GM12878 (cell line): ENCODE measurements at regions not wholly inside any gene's neighbourhood (a gene's known extent, or its start where the extent isn't known, plus 50 kb on each side); places are given as distances from the start of the nearest gene placed in this dataset.

ENCODE experiments used
- ATAC-seq: fragments of 200-7000 bp; cut with Tn5 transposase; 3 replicates; pipeline ENCODE4 v1.9.1; 2020; ENCODE audit warnings: mild to moderate bottlenecking, moderate library complexity
- BruUV-seq: library from RNA; stranded (reverse); fragments of 400-500 nt; replicated peaks from 2 replicates; lab custom pipeline; 2021; lab: Mats Ljungman, UMichigan
- CTCF ChIA-PET: fragments of 300-600 bp; sonication (Branson Sonifier 250); formaldehyde crosslinking; extraction: SDS; loops from one replicate; lab custom pipeline; 2021; ENCODE audit warnings: inconsistent platforms; lab: Yijun Ruan, JAX
- POLR2A ChIA-PET: fragments of 350-600 bp; formaldehyde crosslinking; extraction: SDS; loops from one replicate; lab custom pipeline; 2021; ENCODE audit warnings: inconsistent platforms; lab: Charles Lee
- RAD21 ChIA-PET: fragments of 300-600 bp; sonication (Branson Sonifier 250); formaldehyde crosslinking; loops from one replicate; lab custom pipeline; 2023; ENCODE audit warnings: antibody characterized with exemption; ENCODE audit not compliant: unreplicated experiment; lab: Charles Lee
- SMC1A ChIA-PET: fragments of 300-600 bp; sonication (Branson Sonifier 250); formaldehyde crosslinking; loops from one replicate; lab custom pipeline; 2023; ENCODE audit not compliant: unreplicated experiment, uncharacterized antibody; lab: Charles Lee
- DNase-seq: peaks from one replicate; pipeline ENCODE4 v3.0.0-alpha.2; 2011; ENCODE audit warnings: low read depth, low spot score
- FAIRE-seq: peaks from 3 replicates; lab custom pipeline; 2011; peaks lifted over from hg19 to GRCh38; lab: Jason Lieb, UNC
- H2AFZ ChIP-seq: 2 replicates; pipeline ENCODE4 v1.6.0; 2011; ENCODE audit warnings: low read depth, low read length, control low read depth; ENCODE audit not compliant: control insufficient read depth
- H3K27ac ChIP-seq: 2 replicates; pipeline ENCODE4 v1.5.1; 2011; ENCODE audit warnings: control low read depth; ENCODE audit not compliant: control insufficient read depth, insufficient read depth
- H3K27me3 ChIP-seq, 2 experiments: replicated peaks in 1 of 2; 2 replicates each; pipeline versions ENCODE4 v1.6.0 to v1.6.1; 2011; ENCODE audit warnings: low read length in 1 of 2; ENCODE audit not compliant: control insufficient read depth in 2 of 2, insufficient read depth in 2 of 2
- H3K36me3 ChIP-seq, 2 experiments: 2 replicates each; pipeline ENCODE4 v1.5.1; 2011; ENCODE audit warnings: low read length in 1 of 2; ENCODE audit not compliant: control insufficient read depth in 2 of 2, insufficient read depth in 2 of 2
- H3K4me1 ChIP-seq: 2 replicates; pipeline ENCODE4 v1.6.1; 2011; ENCODE audit warnings: mild to moderate bottlenecking, low read length, moderate library complexity, mixed read lengths; ENCODE audit not compliant: control insufficient read depth, insufficient read depth
- H3K4me2 ChIP-seq: 2 replicates; pipeline ENCODE4 v1.6.0; 2011; ENCODE audit warnings: control low read depth; ENCODE audit not compliant: control insufficient read depth, insufficient read depth
- H3K4me3 ChIP-seq: fragments of 200-600 bp; sonication (generic); 2 replicates; pipeline ENCODE4 v1.5.1; 2016
- H3K79me2 ChIP-seq: 2 replicates; pipeline ENCODE4 v1.6.0; 2011; ENCODE audit warnings: low read length; ENCODE audit not compliant: control insufficient read depth, insufficient read depth
- H3K9ac ChIP-seq: 2 replicates; pipeline ENCODE4 v1.8.0; 2011; ENCODE audit warnings: low read length, control low read depth, mixed read lengths; ENCODE audit not compliant: control insufficient read depth, insufficient read depth
- H3K9me3 ChIP-seq: replicated peaks from 3 replicates; pipeline ENCODE4 v1.5.1; 2011; ENCODE audit warnings: mild to moderate bottlenecking, low read length; ENCODE audit not compliant: control insufficient read depth, insufficient read depth
- H4K20me1 ChIP-seq: 2 replicates; pipeline ENCODE4 v1.6.0; 2011; ENCODE audit not compliant: control insufficient read depth, insufficient read depth
- CHD4 ChIP-seq: fragments of 200-600 bp; sonication (generic); IDR thresholded peaks from 2 replicates; pipeline ENCODE4 v1.6.1; 2016; ENCODE audit warnings: mild to moderate bottlenecking
- HCFC1 ChIP-seq: fragments of 150-350 bp; IDR thresholded peaks from 2 replicates; pipeline ENCODE4 v1.6.1; 2014; ENCODE audit warnings: low read length
- HDGF ChIP-seq: fragments of 450-650 bp; IDR thresholded peaks from 2 replicates; pipeline ENCODE4 v1.6.1; 2016; ENCODE audit warnings: antibody characterized with exemption
- IKZF2 ChIP-seq, 2 experiments: fragments of 450-650 bp; IDR thresholded peaks; 2 replicates each; pipeline ENCODE4 v1.6.1; 2017; ENCODE audit warnings: mild to moderate bottlenecking in 2 of 2, moderate library complexity in 2 of 2
- IRF4 ChIP-seq: IDR thresholded peaks from 2 replicates; pipeline ENCODE4 v1.6.1; 2011; ENCODE audit warnings: low read depth, low read length
- MXI1 ChIP-seq: fragments of 150-350 bp; IDR thresholded peaks from 2 replicates; pipeline ENCODE4 v1.6.1; 2011; ENCODE audit warnings: low read depth, mild to moderate bottlenecking, inconsistent platforms, low read length, improper control_type of control experiment
- NR2C1 ChIP-seq: fragments of 450-650 bp; IDR thresholded peaks from 2 replicates; pipeline ENCODE4 v1.6.1; 2017; ENCODE audit warnings: antibody characterized with exemption, mild to moderate bottlenecking, moderate library complexity
- POLR2AphosphoS2 ChIP-seq: IDR thresholded peaks from 2 replicates; pipeline ENCODE4 v1.6.1; 2011; ENCODE audit warnings: low read depth, mild to moderate bottlenecking, low read length, improper control_type of control experiment, moderate library complexity
- RELA ChIP-seq: fragments of 450-650 bp; IDR thresholded peaks from 2 replicates; pipeline ENCODE4 v1.8.0; 2014; ENCODE audit warnings: borderline replicate concordance; ENCODE audit not compliant: partially characterized antibody
- WGBS: methylation state at CpG from one replicate; pipeline ENCODE4 v1.1.6; 2016; ENCODE audit warnings: low lambda C conversion rate; ENCODE audit not compliant: insufficient replicate concordance, insufficient coverage; ENCODE audit errors: missing lambda C conversion rate; 5-methylcytosine and 5-hydroxymethylcytosine counted together
- in situ Hi-C: fragments of 300-500 bp; cut with MboI; formaldehyde crosslinking; loops from 9 replicates; pipeline ENCODE4 v1.14.3; 2018; ENCODE audit warnings: mixed read lengths
- intact Hi-C: fragments of 100-400 bp; cut with micrococcal nuclease; formaldehyde crosslinking; loops from one replicate; pipeline ENCODE4 v1.14.2; 2022; ENCODE audit not compliant: unreplicated experiment
- TF ChIP-seq, protein P1 (sequence below): IDR thresholded peaks from 2 replicates; pipeline ENCODE4 v1.6.1; 2011; ENCODE audit warnings: low read depth, low read length, improper control_type of control experiment, borderline replicate concordance
- TF ChIP-seq, protein P2 (sequence below): IDR thresholded peaks from 2 replicates; pipeline ENCODE4 v1.6.1; 2012; ENCODE audit warnings: improper control_type of control experiment, low read depth, low read length; ENCODE audit not compliant: insufficient replicate concordance
- TF ChIP-seq, protein P3 (sequence below): fragments of 450-650 bp; IDR thresholded peaks from 2 replicates; pipeline ENCODE4 v1.6.1; 2017; ENCODE audit warnings: mild to moderate bottlenecking
- TF ChIP-seq, protein P4 (sequence below), 3 experiments: IDR thresholded peaks in 2 of 3; conservative IDR thresholded peaks in 1 of 3; 2 replicates each; pipeline ENCODE4 v1.5.1; 2011; ENCODE audit warnings: low read depth in 3 of 3, low read length in 3 of 3, mild to moderate bottlenecking in 3 of 3, control low read depth in 2 of 3, moderate library complexity in 2 of 3, inconsistent platforms in 1 of 3, mixed read lengths in 1 of 3; ENCODE audit not compliant: control insufficient read depth in 2 of 3, insufficient read depth in 1 of 3; ENCODE audit errors: extremely low read depth in 1 of 3

DNA sequence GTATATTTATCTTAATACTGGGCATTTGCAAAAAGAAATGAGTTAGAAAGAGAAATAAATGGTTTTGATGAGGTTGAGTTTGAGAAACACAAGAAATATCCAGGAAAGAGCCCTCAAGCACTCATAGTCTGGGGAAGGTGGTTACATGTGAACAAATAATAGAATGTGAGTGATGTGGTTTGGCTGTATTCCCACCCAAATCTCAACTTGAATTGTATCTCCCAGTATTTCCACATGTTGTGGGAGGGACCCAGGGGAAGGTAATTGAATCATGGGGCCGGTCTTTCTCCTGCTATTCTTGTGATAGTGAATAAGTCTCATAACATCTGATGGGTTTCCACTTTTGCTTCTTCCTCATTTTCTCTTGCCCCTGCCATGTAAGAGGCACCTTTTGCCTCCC lies 334.1 kb downstream of the COL12A1 start (continued):
- TF ChIP-seq, protein P1, sequence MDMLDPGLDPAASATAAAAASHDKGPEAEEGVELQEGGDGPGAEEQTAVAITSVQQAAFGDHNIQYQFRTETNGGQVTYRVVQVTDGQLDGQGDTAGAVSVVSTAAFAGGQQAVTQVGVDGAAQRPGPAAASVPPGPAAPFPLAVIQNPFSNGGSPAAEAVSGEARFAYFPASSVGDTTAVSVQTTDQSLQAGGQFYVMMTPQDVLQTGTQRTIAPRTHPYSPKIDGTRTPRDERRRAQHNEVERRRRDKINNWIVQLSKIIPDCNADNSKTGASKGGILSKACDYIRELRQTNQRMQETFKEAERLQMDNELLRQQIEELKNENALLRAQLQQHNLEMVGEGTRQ = no peak

DNA sequence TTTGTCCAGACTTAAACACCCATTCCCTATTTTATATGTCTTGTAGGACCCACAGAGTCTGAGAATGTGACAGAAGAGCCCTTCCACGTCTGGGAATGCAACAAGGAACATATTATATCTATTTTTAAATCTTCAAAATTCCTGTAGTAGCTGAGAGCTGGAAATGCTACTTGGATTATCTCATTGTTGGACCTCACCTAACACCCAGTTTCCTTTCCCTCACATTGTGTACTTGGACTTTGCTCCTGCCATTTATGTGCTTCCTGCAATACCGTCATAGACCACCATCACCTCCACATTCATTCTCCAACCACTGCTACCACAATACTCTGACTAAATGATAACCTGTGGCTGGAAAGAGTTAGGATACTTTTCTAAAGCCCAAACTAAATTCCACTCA lies 335.4 kb downstream of the COL12A1 start:
- Histone ChIP-seq H3K9ac (no peak overlapping the region), H3K9me3 (no peaks in the 10 kb centered on the region), H3K36me3 (no peaks in the 10 kb centered on the region), H3K4me3 (no peak overlapping the region), H4K20me1 (no peaks in the 10 kb centered on the region), H3K27ac (no peak overlapping the region), H2AFZ (no peak overlapping the region), H3K27me3 (no peaks in the 10 kb centered on the region), H3K4me1 (no peaks in the 10 kb centered on the region), H3K4me2 (no peak overlapping the region), H3K79me2 (no peaks in the 10 kb centered on the region)
- no TSS peak for BruUV-seq
- DNase-seq = no peak
- POLR2A ChIA-PET = no interaction called here
- in situ Hi-C loops = no loop called here
- SMC1A ChIA-PET = interaction anchor here (0.9 kb wide), 1 partner anchor 16 kb away, joined by 3 read pairs; no protein-coding TSS in a partner anchor
- RAD21 ChIA-PET = no interaction called here
- ATAC-seq = peak; percentile 70
- WGBS = 27% methylated on average over 2 of the region's 2 CpGs
- no peak for FAIRE-seq
- intact Hi-C loops = no loop called here
- CTCF ChIA-PET = interaction anchor here (0.8 to 0.9 kb wide), 2 partner anchors 462 to 779 kb away, joined by 3 read pairs; no protein-coding TSS in a partner anchor
- TF ChIP-seq MXI1 (no peak), NR2C1 (no peak), IRF4 (no peak), CHD4 (no peak), HCFC1 (no peak), HDGF (no peak), POLR2AphosphoS2 (no peak), IKZF2 (IDR thresholded peaks at IDR 0.05) (peak; percentile 15 to 32; a peak in 1 of 4 replicates), RELA (no peak)
- TF ChIP-seq, protein P2, sequence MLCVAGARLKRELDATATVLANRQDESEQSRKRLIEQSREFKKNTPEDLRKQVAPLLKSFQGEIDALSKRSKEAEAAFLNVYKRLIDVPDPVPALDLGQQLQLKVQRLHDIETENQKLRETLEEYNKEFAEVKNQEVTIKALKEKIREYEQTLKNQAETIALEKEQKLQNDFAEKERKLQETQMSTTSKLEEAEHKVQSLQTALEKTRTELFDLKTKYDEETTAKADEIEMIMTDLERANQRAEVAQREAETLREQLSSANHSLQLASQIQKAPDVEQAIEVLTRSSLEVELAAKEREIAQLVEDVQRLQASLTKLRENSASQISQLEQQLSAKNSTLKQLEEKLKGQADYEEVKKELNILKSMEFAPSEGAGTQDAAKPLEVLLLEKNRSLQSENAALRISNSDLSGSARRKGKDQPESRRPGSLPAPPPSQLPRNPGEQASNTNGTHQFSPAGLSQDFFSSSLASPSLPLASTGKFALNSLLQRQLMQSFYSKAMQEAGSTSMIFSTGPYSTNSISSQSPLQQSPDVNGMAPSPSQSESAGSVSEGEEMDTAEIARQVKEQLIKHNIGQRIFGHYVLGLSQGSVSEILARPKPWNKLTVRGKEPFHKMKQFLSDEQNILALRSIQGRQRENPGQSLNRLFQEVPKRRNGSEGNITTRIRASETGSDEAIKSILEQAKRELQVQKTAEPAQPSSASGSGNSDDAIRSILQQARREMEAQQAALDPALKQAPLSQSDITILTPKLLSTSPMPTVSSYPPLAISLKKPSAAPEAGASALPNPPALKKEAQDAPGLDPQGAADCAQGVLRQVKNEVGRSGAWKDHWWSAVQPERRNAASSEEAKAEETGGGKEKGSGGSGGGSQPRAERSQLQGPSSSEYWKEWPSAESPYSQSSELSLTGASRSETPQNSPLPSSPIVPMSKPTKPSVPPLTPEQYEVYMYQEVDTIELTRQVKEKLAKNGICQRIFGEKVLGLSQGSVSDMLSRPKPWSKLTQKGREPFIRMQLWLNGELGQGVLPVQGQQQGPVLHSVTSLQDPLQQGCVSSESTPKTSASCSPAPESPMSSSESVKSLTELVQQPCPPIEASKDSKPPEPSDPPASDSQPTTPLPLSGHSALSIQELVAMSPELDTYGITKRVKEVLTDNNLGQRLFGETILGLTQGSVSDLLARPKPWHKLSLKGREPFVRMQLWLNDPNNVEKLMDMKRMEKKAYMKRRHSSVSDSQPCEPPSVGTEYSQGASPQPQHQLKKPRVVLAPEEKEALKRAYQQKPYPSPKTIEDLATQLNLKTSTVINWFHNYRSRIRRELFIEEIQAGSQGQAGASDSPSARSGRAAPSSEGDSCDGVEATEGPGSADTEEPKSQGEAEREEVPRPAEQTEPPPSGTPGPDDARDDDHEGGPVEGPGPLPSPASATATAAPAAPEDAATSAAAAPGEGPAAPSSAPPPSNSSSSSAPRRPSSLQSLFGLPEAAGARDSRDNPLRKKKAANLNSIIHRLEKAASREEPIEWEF = no peak
- TF ChIP-seq, protein P3, sequence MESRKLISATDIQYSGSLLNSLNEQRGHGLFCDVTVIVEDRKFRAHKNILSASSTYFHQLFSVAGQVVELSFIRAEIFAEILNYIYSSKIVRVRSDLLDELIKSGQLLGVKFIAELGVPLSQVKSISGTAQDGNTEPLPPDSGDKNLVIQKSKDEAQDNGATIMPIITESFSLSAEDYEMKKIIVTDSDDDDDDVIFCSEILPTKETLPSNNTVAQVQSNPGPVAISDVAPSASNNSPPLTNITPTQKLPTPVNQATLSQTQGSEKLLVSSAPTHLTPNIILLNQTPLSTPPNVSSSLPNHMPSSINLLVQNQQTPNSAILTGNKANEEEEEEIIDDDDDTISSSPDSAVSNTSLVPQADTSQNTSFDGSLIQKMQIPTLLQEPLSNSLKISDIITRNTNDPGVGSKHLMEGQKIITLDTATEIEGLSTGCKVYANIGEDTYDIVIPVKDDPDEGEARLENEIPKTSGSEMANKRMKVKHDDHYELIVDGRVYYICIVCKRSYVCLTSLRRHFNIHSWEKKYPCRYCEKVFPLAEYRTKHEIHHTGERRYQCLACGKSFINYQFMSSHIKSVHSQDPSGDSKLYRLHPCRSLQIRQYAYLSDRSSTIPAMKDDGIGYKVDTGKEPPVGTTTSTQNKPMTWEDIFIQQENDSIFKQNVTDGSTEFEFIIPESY = no peak
- TF ChIP-seq, protein P4, sequence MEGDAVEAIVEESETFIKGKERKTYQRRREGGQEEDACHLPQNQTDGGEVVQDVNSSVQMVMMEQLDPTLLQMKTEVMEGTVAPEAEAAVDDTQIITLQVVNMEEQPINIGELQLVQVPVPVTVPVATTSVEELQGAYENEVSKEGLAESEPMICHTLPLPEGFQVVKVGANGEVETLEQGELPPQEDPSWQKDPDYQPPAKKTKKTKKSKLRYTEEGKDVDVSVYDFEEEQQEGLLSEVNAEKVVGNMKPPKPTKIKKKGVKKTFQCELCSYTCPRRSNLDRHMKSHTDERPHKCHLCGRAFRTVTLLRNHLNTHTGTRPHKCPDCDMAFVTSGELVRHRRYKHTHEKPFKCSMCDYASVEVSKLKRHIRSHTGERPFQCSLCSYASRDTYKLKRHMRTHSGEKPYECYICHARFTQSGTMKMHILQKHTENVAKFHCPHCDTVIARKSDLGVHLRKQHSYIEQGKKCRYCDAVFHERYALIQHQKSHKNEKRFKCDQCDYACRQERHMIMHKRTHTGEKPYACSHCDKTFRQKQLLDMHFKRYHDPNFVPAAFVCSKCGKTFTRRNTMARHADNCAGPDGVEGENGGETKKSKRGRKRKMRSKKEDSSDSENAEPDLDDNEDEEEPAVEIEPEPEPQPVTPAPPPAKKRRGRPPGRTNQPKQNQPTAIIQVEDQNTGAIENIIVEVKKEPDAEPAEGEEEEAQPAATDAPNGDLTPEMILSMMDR (IDR thresholded peaks at IDR 0.05 in 2 of 3, conservative IDR thresholded peaks at IDR 0.05 in 1 of 3; ENCODE audit: control insufficient read depth in 2 of 3, extremely low read depth in 1 of 3, insufficient read depth in 1 of 3, low read depth in 3 of 3, low read length in 3 of 3) = 0 out of 6 replicates have a peak, but pooled peaks of 1 of the 3 experiments have one; percentile 10
